OCI-LY7 (cell line): ENCODE measurements at regions not wholly inside any gene's neighbourhood (a gene's known extent, or its start where the extent isn't known, plus 50 kb on each side); places are given as distances from the start of the nearest gene placed in this dataset.

ENCODE experiments used
- BruUV-seq: library from RNA; stranded (reverse); fragments of 400-500 nt; replicated peaks from 2 replicates; lab custom pipeline; 2021; lab: Mats Ljungman, UMichigan
- CTCF ChIA-PET: fragments of 300-600 bp; sonication (Branson Sonifier 250); formaldehyde crosslinking; loops from one replicate; lab custom pipeline; 2022; ENCODE audit warnings: antibody characterized with exemption; ENCODE audit not compliant: unreplicated experiment; lab: Charles Lee
- POLR2A ChIA-PET: fragments of 300-600 bp; sonication (Branson Sonifier 250); formaldehyde crosslinking; loops from one replicate; lab custom pipeline; 2022; ENCODE audit warnings: antibody characterized with exemption; lab: Charles Lee
- DNase-seq: peaks from one replicate; pipeline ENCODE4 v3.0.0-alpha.2; 2015; ENCODE audit warnings: low spot score
- H2AFZ ChIP-seq: fragments of 200-600 bp; sonication (generic), shearing (Covaris generic); 2 replicates; pipeline ENCODE4 v1.6.1; 2014; ENCODE audit warnings: mild to moderate bottlenecking, antibody characterized with exemption, low read length, moderate library complexity
- H3K27ac ChIP-seq: fragments of 200-600 bp; sonication (generic); 2 replicates; pipeline ENCODE4 v1.5.1; 2014; ENCODE audit warnings: mixed run types, low read depth, mild to moderate bottlenecking, moderate library complexity, low read length, inconsistent platforms; ENCODE audit not compliant: poor library complexity, severe bottlenecking
- H3K36me3 ChIP-seq: fragments of 200-600 bp; sonication (generic); 2 replicates; pipeline ENCODE4 v1.6.1; 2014; ENCODE audit warnings: mild to moderate bottlenecking, antibody characterized with exemption, low read length, moderate library complexity, mixed read lengths; ENCODE audit not compliant: insufficient read depth
- H3K4me1 ChIP-seq: fragments of 200-600 bp; sonication (generic); 2 replicates; pipeline ENCODE4 v1.5.1; 2014; ENCODE audit warnings: mild to moderate bottlenecking, low read length; ENCODE audit not compliant: insufficient read depth, poor library complexity, severe bottlenecking
- H3K4me2 ChIP-seq: fragments of 200-600 bp; sonication (generic); 2 replicates; pipeline ENCODE4 v1.6.1; 2014; ENCODE audit warnings: mild to moderate bottlenecking, low read length
- H3K4me3 ChIP-seq: fragments of 200-600 bp; sonication (generic); 2 replicates; pipeline ENCODE4 v1.5.1; 2014; ENCODE audit warnings: mild to moderate bottlenecking, low read depth, low read length; ENCODE audit not compliant: poor library complexity, severe bottlenecking
- H3K79me2 ChIP-seq: fragments of 200-600 bp; sonication (generic); 2 replicates; pipeline ENCODE4 v1.6.1; 2016; ENCODE audit warnings: low read depth, mild to moderate bottlenecking, low read length, moderate library complexity, mixed read lengths; ENCODE audit not compliant: insufficient read depth
- H3K9me2 ChIP-seq: fragments of 200-600 bp; sonication (generic); 2 replicates; pipeline ENCODE4 v1.6.1; 2016; ENCODE audit warnings: mild to moderate bottlenecking, low read length, mixed read lengths; ENCODE audit not compliant: insufficient read depth
- H3K9me3 ChIP-seq: fragments of 200-600 bp; sonication (generic); 2 replicates; pipeline ENCODE4 v1.6.1; 2014; ENCODE audit warnings: mild to moderate bottlenecking, mixed run types, low read length, mixed read lengths
- H4K20me1 ChIP-seq: fragments of 200-600 bp; sonication (generic); 2 replicates; pipeline ENCODE4 v1.6.1; 2014; ENCODE audit warnings: mild to moderate bottlenecking, antibody characterized with exemption, low read length, moderate library complexity, mixed read lengths; ENCODE audit not compliant: insufficient read depth
- EZH2phosphoT487 ChIP-seq: fragments of 200-600 bp; sonication (generic); IDR thresholded peaks from 2 replicates; pipeline ENCODE4 v1.6.1; 2018; ENCODE audit warnings: low read depth, borderline replicate concordance, mild to moderate bottlenecking, mixed run types, antibody characterized with exemption, low read length, moderate library complexity, mixed read lengths
- intact Hi-C: fragments of 100-400 bp; cut with micrococcal nuclease; formaldehyde crosslinking; loops from one replicate; pipeline ENCODE4 v1.10.0; 2022; ENCODE audit not compliant: unreplicated experiment
- TF ChIP-seq, protein P1 (sequence below): fragments of 200-600 bp; sonication (generic); conservative IDR thresholded peaks from 2 replicates; pipeline ENCODE4 v1.5.1; 2014; ENCODE audit warnings: mild to moderate bottlenecking, antibody characterized with exemption, low read length, moderate library complexity, mixed read lengths

DNA sequence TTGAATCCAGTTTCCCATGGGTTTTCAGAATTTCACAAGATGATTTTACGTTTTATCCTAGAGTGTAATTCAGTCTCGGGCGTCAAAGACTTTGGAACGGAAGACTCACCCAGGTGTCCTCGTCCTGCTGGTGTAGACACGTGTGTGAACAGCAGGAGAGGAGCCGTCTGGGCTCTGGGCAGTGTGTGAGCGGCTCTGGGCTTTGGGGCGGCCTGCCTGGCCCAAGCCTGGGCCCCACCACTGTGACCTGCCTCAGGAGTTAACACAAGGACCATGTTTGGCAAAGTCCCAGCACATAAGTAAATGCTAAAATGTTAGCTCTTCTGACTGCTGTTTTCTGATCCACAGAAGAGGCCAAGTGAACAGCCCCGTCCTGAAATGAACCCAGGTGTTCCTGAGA lies 1093.3 kb downstream of the BRD1 start:
- no TSS peak for BruUV-seq
- POLR2A ChIA-PET = no interaction called here
- TF ChIP-seq, protein P1, sequence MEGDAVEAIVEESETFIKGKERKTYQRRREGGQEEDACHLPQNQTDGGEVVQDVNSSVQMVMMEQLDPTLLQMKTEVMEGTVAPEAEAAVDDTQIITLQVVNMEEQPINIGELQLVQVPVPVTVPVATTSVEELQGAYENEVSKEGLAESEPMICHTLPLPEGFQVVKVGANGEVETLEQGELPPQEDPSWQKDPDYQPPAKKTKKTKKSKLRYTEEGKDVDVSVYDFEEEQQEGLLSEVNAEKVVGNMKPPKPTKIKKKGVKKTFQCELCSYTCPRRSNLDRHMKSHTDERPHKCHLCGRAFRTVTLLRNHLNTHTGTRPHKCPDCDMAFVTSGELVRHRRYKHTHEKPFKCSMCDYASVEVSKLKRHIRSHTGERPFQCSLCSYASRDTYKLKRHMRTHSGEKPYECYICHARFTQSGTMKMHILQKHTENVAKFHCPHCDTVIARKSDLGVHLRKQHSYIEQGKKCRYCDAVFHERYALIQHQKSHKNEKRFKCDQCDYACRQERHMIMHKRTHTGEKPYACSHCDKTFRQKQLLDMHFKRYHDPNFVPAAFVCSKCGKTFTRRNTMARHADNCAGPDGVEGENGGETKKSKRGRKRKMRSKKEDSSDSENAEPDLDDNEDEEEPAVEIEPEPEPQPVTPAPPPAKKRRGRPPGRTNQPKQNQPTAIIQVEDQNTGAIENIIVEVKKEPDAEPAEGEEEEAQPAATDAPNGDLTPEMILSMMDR = no peak
- no peak for TF ChIP-seq EZH2phosphoT487

DNA sequence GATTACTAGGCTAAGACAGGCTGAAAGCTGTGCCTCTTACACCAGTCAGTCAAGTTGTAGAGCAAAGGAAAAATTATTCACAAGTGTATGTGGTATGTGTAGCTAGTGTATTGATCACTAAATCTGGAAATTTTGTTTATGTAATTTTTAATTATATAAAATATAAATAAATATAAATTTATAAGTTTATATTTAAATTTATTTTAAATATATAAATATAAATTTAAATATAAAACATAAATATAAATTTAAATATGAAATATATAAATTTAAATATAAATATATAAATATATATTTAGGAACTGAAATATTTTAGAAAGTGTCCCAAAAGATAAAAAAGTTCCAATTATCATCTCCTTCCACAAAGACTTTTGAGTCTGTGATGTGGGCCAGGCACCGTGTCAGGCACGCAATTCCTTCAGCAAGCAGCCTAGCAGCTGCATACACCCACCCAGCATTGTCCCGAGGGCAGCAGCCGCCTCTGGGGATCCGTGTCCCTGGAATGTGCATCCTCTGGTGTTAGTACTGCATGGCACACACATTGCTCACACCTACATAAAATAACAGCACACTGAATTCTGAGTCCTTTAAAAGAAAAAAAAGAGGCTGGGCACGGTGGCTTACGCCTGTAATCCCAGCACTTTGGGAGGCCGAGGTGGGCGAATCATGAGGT lies 1098.0 kb downstream of the BRD1 start:
- no TSS peak for BruUV-seq
- Histone ChIP-seq H3K9me3 (peaks cover 4% of the 10 kb centered on the region; the same call in 1 of the 2 replicates), H3K27ac (no peak overlapping the region), H3K9me2 (no peaks in the 10 kb centered on the region), H3K4me2 (no peak overlapping the region), H3K36me3 (no peaks in the 10 kb centered on the region), H4K20me1 (no peaks in the 10 kb centered on the region), H3K79me2 (no peaks in the 10 kb centered on the region), H3K4me3 (no peak overlapping the region), H2AFZ (no peak overlapping the region), H3K4me1 (no peaks in the 10 kb centered on the region)
- POLR2A ChIA-PET = no interaction called here
- CTCF ChIA-PET = no interaction called here
- intact Hi-C loops = no loop called here
- no peak for DNase-seq
- no peak for TF ChIP-seq EZH2phosphoT487
- TF ChIP-seq, protein P1 = no peak

More for the DNA sequence above, 1093.3 kb downstream of the BRD1 start:
- CTCF ChIA-PET = no interaction called here
- intact Hi-C loops = no loop called here
- H3K4me2 ChIP-seq = no peak overlapping the region
- H3K27ac ChIP-seq = no peak overlapping the region
- H4K20me1 ChIP-seq = no peaks in the 10 kb centered on the region
- H3K9me2 ChIP-seq = no peaks in the 10 kb centered on the region
- no peaks in the 10 kb centered on the region for H3K4me1 ChIP-seq
- H3K36me3 ChIP-seq = no peaks in the 10 kb centered on the region
- H3K79me2 ChIP-seq = no peaks in the 10 kb centered on the region
- H3K9me3 ChIP-seq = no peaks in the 10 kb centered on the region
- DNase-seq = no peak
- no peak overlapping the region for H2AFZ ChIP-seq
- H3K4me3 ChIP-seq = no peak overlapping the region

DNA sequence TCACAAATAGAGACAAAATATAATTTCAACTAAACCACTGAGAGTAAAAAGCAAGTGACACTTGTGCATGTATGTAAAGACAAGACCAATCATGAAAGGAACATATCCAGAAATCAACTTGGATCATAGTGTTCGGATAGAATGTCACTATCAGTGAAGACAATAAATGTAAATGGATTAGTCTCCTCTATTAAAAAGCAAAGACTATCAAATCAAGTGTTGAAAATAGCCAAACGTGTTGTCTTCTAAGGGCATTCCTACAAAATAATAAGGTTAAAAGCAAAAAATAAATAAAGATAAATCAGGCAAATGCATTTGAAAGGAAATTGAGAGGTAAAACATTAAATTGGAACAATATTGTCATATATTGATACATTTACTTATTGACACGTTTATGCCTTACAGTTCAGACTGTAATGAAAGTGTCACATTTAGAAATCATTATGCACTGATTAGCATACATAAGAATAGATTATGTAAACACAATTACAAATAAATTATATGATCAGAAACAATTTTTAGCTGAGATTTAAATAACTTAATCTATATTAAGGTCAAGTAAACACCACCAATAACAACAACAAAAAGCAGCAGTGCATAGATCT lies 1100.1 kb downstream of the BRD1 start:
- H4K20me1 ChIP-seq = no peaks in the 10 kb centered on the region
- H3K9me2 ChIP-seq = no peaks in the 10 kb centered on the region
- POLR2A ChIA-PET = no interaction called here
- BruUV-seq = no TSS peak
- H3K9me3 ChIP-seq = peaks cover 4% of the 10 kb centered on the region; the same call in 1 of the 2 replicates
- no peak overlapping the region for H2AFZ ChIP-seq
- DNase-seq = no peak
- H3K4me1 ChIP-seq = no peaks in the 10 kb centered on the region
- no peaks in the 10 kb centered on the region for H3K79me2 ChIP-seq
- CTCF ChIA-PET = no interaction called here
- intact Hi-C loops = no loop called here
- H3K4me3 ChIP-seq = no peak overlapping the region
- H3K27ac ChIP-seq = no peak overlapping the region
- H3K4me2 ChIP-seq = no peak overlapping the region
- no peak for TF ChIP-seq EZH2phosphoT487
- TF ChIP-seq, protein P1 = no peak
- H3K36me3 ChIP-seq = no peaks in the 10 kb centered on the region
